H1 (cell line): ENCODE measurements at regions not wholly inside any gene's neighbourhood (a gene's known extent, or its start where the extent isn't known, plus 50 kb on each side); places are given as distances from the start of the nearest gene placed in this dataset.

Source experiments
- CTCF ChIA-PET: fragments of 300-600 bp; sonication (Branson Sonifier 250); formaldehyde crosslinking; loops from one replicate; lab custom pipeline; 2021; ENCODE audit not compliant: partially characterized antibody; lab: Charles Lee
- POLR2A ChIA-PET: fragments of 300-600 bp; sonication (Branson Sonifier 250); formaldehyde crosslinking; loops from one replicate; lab custom pipeline; 2021; ENCODE audit warnings: inconsistent platforms; ENCODE audit not compliant: partially characterized antibody; lab: Charles Lee
- DNase-seq, 2 experiments: peaks; one replicate each; pipeline versions ENCODE4 v3.0.0 to v3.0.0-alpha.2; 2010 to 2022; ENCODE audit warnings: low spot score in 2 of 2, low read depth in 1 of 2, mixed read lengths in 1 of 2
- FAIRE-seq: peaks from 2 replicates; lab custom pipeline; 2011; peaks lifted over from hg19 to GRCh38; lab: Jason Lieb, UNC
- H2AFZ ChIP-seq: 2 replicates; pipeline ENCODE4 v1.8.1; 2012; ENCODE audit warnings: low read length, inconsistent platforms
- H2AK5ac ChIP-seq: 2 replicates; pipeline ENCODE4 v1.6.1; 2013; ENCODE audit warnings: low read depth, low read length
- H2BK120ac ChIP-seq: replicated peaks from 2 replicates; pipeline ENCODE3; 2013; ENCODE audit warnings: low read depth, low read length, inconsistent platforms
- H2BK12ac ChIP-seq: 2 replicates; pipeline ENCODE4 v1.6.1; 2013; ENCODE audit warnings: low read depth, low read length
- H2BK15ac ChIP-seq: 2 replicates; pipeline ENCODE4 v1.6.1; 2013; ENCODE audit warnings: low read length
- H2BK20ac ChIP-seq: 2 replicates; pipeline ENCODE4 v1.6.1; 2013; ENCODE audit warnings: low read length
- H2BK5ac ChIP-seq: 2 replicates; pipeline ENCODE4 v1.6.1; 2013; ENCODE audit warnings: low read depth, low read length
- H3K14ac ChIP-seq: 2 replicates; pipeline ENCODE4 v1.6.1; 2013; ENCODE audit warnings: inconsistent platforms; ENCODE audit not compliant: insufficient read length
- H3K18ac ChIP-seq: 2 replicates; pipeline ENCODE4 v1.6.1; 2013; ENCODE audit warnings: low read length; ENCODE audit errors: extremely low read depth
- H3K23ac ChIP-seq: 2 replicates; pipeline ENCODE4 v1.6.1; 2013; ENCODE audit warnings: inconsistent platforms; ENCODE audit not compliant: insufficient read length
- H3K23me2 ChIP-seq: 2 replicates; pipeline ENCODE4 v1.6.1; 2013; ENCODE audit warnings: low read depth, low read length
- H3K27ac ChIP-seq: 2 replicates; pipeline ENCODE4 v1.6.1; 2011; ENCODE audit warnings: low read depth, low read length, inconsistent platforms
- H3K27me3 ChIP-seq, 4 experiments: replicated peaks in 1 of 4; 1 replicate in 1 of 4; 2 replicates in 3 of 4; pipeline versions ENCODE4 v1.6.1 to v1.8.1; 2011 to 2013; ENCODE audit warnings: low read length in 3 of 4, mild to moderate bottlenecking in 3 of 4, inconsistent platforms in 2 of 4, mixed read lengths in 2 of 4, moderate library complexity in 1 of 4; ENCODE audit not compliant: control insufficient read depth in 3 of 4, insufficient read depth in 3 of 4; ENCODE audit errors: extremely low read depth in 1 of 4
- H3K36me3 ChIP-seq, 4 experiments: 2 replicates each; pipeline versions ENCODE4 v1.6.1 to v1.8.1; 2011 to 2013; ENCODE audit warnings: mild to moderate bottlenecking in 4 of 4, low read length in 3 of 4, moderate library complexity in 2 of 4, control low read depth in 1 of 4, inconsistent platforms in 1 of 4; ENCODE audit not compliant: insufficient read depth in 4 of 4, control insufficient read depth in 2 of 4
- H3K4ac ChIP-seq: replicated peaks from 2 replicates; pipeline ENCODE3; 2013; ENCODE audit warnings: low read length, low read depth, mixed read lengths, inconsistent platforms; ENCODE audit not compliant: insufficient read length
- H3K4me1 ChIP-seq, 4 experiments: replicated peaks in 1 of 4; 1 replicate in 1 of 4; 2 replicates in 3 of 4; pipeline versions ENCODE4 v1.6.1 to v1.8.1; 2011 to 2013; ENCODE audit warnings: low read length in 3 of 4, inconsistent platforms in 2 of 4, mixed read lengths in 1 of 4; ENCODE audit not compliant: insufficient read depth in 4 of 4, control insufficient read depth in 3 of 4
- H3K4me2 ChIP-seq, 2 experiments: 2 replicates each; pipeline versions ENCODE4 v1.6.1 to v1.8.1; 2011 to 2013; ENCODE audit warnings: low read depth in 2 of 2, low read length in 2 of 2, control low read depth in 1 of 2, inconsistent platforms in 1 of 2, mild to moderate bottlenecking in 1 of 2; ENCODE audit not compliant: insufficient read depth in 1 of 2
- H3K4me3 ChIP-seq, 4 experiments: fragments of 200-600, 300-600 bp in 1 of 4; sonication (generic), shearing (Covaris generic), sonication (Bioruptor Twin) in 1 of 4; 2 replicates each; pipeline versions ENCODE4 v1.5.1 to v1.8.1; 2011 to 2016; ENCODE audit warnings: low read length in 4 of 4, low read depth in 3 of 4, control low read depth in 2 of 4, inconsistent platforms in 2 of 4, mild to moderate bottlenecking in 2 of 4, mixed read lengths in 1 of 4, moderate library complexity in 1 of 4; ENCODE audit not compliant: insufficient read depth in 2 of 4; ENCODE audit errors: extremely low read depth in 1 of 4
- H3K56ac ChIP-seq: replicated peaks from 2 replicates; pipeline ENCODE3; 2013; ENCODE audit warnings: low read depth, mild to moderate bottlenecking, mixed read lengths, low read length, inconsistent platforms; ENCODE audit not compliant: insufficient read length
- H3K79me1 ChIP-seq: 2 replicates; pipeline ENCODE4 v1.6.1; 2013; ENCODE audit warnings: low read depth, low read length, control low read depth
- H3K79me2 ChIP-seq, 2 experiments: 2 replicates each; pipeline versions ENCODE4 v1.6.1 to v1.8.1; 2012 to 2013; ENCODE audit warnings: low read length in 2 of 2, mild to moderate bottlenecking in 2 of 2, inconsistent platforms in 1 of 2; ENCODE audit not compliant: insufficient read depth in 2 of 2, control insufficient read depth in 1 of 2
- H3K9ac ChIP-seq, 4 experiments: replicated peaks in 1 of 4; 1 replicate in 1 of 4; 2 replicates in 3 of 4; pipeline versions ENCODE4 v1.6.1 to v1.8.1; 2011 to 2013; ENCODE audit warnings: low read depth in 3 of 4, low read length in 3 of 4, control low read depth in 2 of 4, mild to moderate bottlenecking in 2 of 4, moderate library complexity in 2 of 4, inconsistent platforms in 1 of 4; ENCODE audit errors: extremely low read depth in 1 of 4
- H3K9me3 ChIP-seq, 2 experiments: 2 replicates each; pipeline versions ENCODE4 v1.6.1 to v1.8.1; 2012 to 2013; ENCODE audit warnings: mild to moderate bottlenecking in 2 of 2, moderate library complexity in 2 of 2, control low read depth in 1 of 2, inconsistent platforms in 1 of 2, low read depth in 1 of 2, low read length in 1 of 2, mixed read lengths in 1 of 2; ENCODE audit not compliant: insufficient read depth in 2 of 2
- H4K20me1 ChIP-seq, 2 experiments: replicated peaks in 1 of 2; 2 replicates each; pipeline versions ENCODE3 to v1.8.1; 2011 to 2013; ENCODE audit warnings: inconsistent platforms in 2 of 2, low read length in 2 of 2, mild to moderate bottlenecking in 1 of 2; ENCODE audit not compliant: insufficient read depth in 2 of 2, control insufficient read depth in 1 of 2
- H4K5ac ChIP-seq: 2 replicates; pipeline ENCODE4 v1.6.1; 2013; ENCODE audit warnings: low read length, low read depth, mixed read lengths, inconsistent platforms; ENCODE audit not compliant: insufficient read length
- H4K8ac ChIP-seq: 2 replicates; pipeline ENCODE4 v1.8.0; 2013; ENCODE audit warnings: mild to moderate bottlenecking, moderate library complexity, low read length, inconsistent platforms; ENCODE audit not compliant: insufficient read depth; ENCODE audit errors: extremely low read depth
- H4K91ac ChIP-seq: replicated peaks from 2 replicates; pipeline ENCODE3; 2013; ENCODE audit warnings: low read length, mixed read lengths, inconsistent platforms; ENCODE audit not compliant: insufficient read length
- BCL11A ChIP-seq, 2 experiments: IDR thresholded peaks; one replicate each; pipeline ENCODE4 v1.6.1; 2011; ENCODE audit warnings: low read depth in 2 of 2, low read length in 2 of 2, mild to moderate bottlenecking in 2 of 2
- CBX5 ChIP-seq: fragments of 300-800, 300-1000 bp; sonication (generic); IDR thresholded peaks from 2 replicates; pipeline ENCODE4 v1.7.1; 2016; ENCODE audit warnings: antibody characterized with exemption, low read length, low read depth
- HDAC6 ChIP-seq: IDR thresholded peaks from one replicate; pipeline ENCODE4 v1.7.1; 2012; ENCODE audit warnings: low read depth, mild to moderate bottlenecking, inconsistent platforms, low read length, moderate library complexity
- RXRA ChIP-seq: IDR thresholded peaks from 2 replicates; pipeline ENCODE4 v1.6.1; 2011; ENCODE audit warnings: low read depth, mild to moderate bottlenecking, low read length, moderate library complexity; ENCODE audit not compliant: insufficient read depth
- SP1 ChIP-seq: IDR thresholded peaks from 2 replicates; pipeline ENCODE4 v1.6.1; 2011; ENCODE audit warnings: low read depth, low read length
- TBP ChIP-seq: IDR thresholded peaks from 2 replicates; pipeline ENCODE4 v1.6.1; 2011; ENCODE audit warnings: low read depth, low read length, improper control_type of control experiment
- TF ChIP-seq, protein P1 (sequence below), 3 experiments: IDR thresholded peaks; 1 replicate in 2 of 3; 2 replicates in 1 of 3; pipeline versions ENCODE4 v1.5.1 to v1.6.1; 2011; ENCODE audit warnings: low read length in 3 of 3, mild to moderate bottlenecking in 3 of 3, inconsistent platforms in 2 of 3, low read depth in 1 of 3, moderate library complexity in 1 of 3; ENCODE audit not compliant: insufficient read depth in 1 of 3; ENCODE audit errors: control extremely low read depth in 1 of 3

DNA sequence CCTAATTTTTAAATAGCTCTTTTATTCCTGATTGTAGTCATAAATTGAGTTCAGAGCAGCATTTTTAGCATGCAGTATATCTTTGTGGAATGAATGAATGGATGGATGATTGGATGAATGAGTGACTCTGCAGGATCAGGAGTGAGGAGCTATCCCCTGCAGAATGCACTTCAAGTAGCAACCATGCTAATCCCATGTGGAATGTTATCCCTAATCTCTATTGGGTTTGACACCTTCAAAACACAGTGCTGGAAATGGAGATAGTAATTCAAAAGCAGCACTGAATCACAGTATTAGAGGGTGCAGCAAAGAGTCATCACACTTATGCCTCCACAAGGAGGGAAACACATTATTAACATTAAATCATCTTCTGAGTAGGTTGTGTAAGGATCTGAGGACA lies 501.9 kb downstream of the SHISA9 start:
- POLR2A ChIA-PET = no interaction called here
- no peak overlapping the region for H3K4me3 ChIP-seq
- H2BK15ac ChIP-seq = no peak overlapping the region
- no peak overlapping the region for H2BK20ac ChIP-seq
- no peak overlapping the region for H3K27ac ChIP-seq
- no peak overlapping the region for H3K9ac ChIP-seq
- DNase-seq = no peak
- no peak overlapping the region for H3K18ac ChIP-seq
- H3K36me3 ChIP-seq = no peaks in the 10 kb centered on the region; a peak in 2 of 8 replicates
- H4K91ac ChIP-seq = no peak overlapping the region
- no peak overlapping the region for H3K4ac ChIP-seq
- no peak overlapping the region for H2BK12ac ChIP-seq
- no peak overlapping the region for H4K8ac ChIP-seq
- no peaks in the 10 kb centered on the region for H3K79me1 ChIP-seq
- H2BK5ac ChIP-seq = no peak overlapping the region
- no peaks in the 10 kb centered on the region for H3K4me1 ChIP-seq
- CTCF ChIA-PET = interaction anchor here (1.0 kb wide), 1 partner anchor 51 kb away, joined by 3 read pairs; no protein-coding TSS in a partner anchor
- no peak overlapping the region for H3K4me2 ChIP-seq
- no peaks in the 10 kb centered on the region for H3K79me2 ChIP-seq
- no peaks in the 10 kb centered on the region for H3K9me3 ChIP-seq
- no peaks in the 10 kb centered on the region for H3K27me3 ChIP-seq
- no peak overlapping the region for H2AK5ac ChIP-seq
- no peak overlapping the region for H3K56ac ChIP-seq
- H3K14ac ChIP-seq = no peak overlapping the region
- H4K5ac ChIP-seq = no peak overlapping the region
- no peak overlapping the region for H2AFZ ChIP-seq
- FAIRE-seq = no peak
- TF ChIP-seq BCL11A (IDR thresholded peaks at IDR 0.05; ENCODE audit: low read depth in 2 of 2, low read length in 2 of 2) (no peak), RXRA (no peak), SP1 (no peak), HDAC6 (no peak), CBX5 (no peak), TBP (no peak)
- TF ChIP-seq, protein P1, sequence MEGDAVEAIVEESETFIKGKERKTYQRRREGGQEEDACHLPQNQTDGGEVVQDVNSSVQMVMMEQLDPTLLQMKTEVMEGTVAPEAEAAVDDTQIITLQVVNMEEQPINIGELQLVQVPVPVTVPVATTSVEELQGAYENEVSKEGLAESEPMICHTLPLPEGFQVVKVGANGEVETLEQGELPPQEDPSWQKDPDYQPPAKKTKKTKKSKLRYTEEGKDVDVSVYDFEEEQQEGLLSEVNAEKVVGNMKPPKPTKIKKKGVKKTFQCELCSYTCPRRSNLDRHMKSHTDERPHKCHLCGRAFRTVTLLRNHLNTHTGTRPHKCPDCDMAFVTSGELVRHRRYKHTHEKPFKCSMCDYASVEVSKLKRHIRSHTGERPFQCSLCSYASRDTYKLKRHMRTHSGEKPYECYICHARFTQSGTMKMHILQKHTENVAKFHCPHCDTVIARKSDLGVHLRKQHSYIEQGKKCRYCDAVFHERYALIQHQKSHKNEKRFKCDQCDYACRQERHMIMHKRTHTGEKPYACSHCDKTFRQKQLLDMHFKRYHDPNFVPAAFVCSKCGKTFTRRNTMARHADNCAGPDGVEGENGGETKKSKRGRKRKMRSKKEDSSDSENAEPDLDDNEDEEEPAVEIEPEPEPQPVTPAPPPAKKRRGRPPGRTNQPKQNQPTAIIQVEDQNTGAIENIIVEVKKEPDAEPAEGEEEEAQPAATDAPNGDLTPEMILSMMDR (IDR thresholded peaks at IDR 0.05; ENCODE audit: control extremely low read depth in 1 of 3, insufficient read depth in 1 of 3, low read depth in 1 of 3, low read length in 3 of 3) = no peak
- no peaks in the 10 kb centered on the region for H3K23me2 ChIP-seq
- H2BK120ac ChIP-seq = no peak overlapping the region
- H3K23ac ChIP-seq = no peak overlapping the region
- no peaks in the 10 kb centered on the region for H4K20me1 ChIP-seq
